PC-3 (cell line): ENCODE measurements at regions not wholly inside any gene's neighbourhood (a gene's known extent, or its start where the extent isn't known, plus 50 kb on each side); places are given as distances from the start of the nearest gene placed in this dataset.

ENCODE experiments used
- CTCF ChIP-seq: fragments of 300-600 bp; sonication (generic); conservative IDR thresholded peaks from 2 replicates; pipeline ENCODE4 v1.5.1; 2017; ENCODE audit warnings: antibody characterized with exemption, low read depth, mild to moderate bottlenecking, low read length
- EZH2 ChIP-seq: fragments of 300-600 bp; sonication (generic); IDR thresholded peaks from one replicate; pipeline ENCODE4 v1.6.1; 2017; ENCODE audit warnings: antibody characterized with exemption, mild to moderate bottlenecking, low read length; ENCODE audit not compliant: unreplicated experiment
- EZH2phosphoT487 ChIP-seq: fragments of 300-600 bp; sonication (generic); IDR thresholded peaks from 2 replicates; pipeline ENCODE4 v1.6.1; 2018; ENCODE audit warnings: mild to moderate bottlenecking, antibody characterized with exemption, low read length, borderline replicate concordance

DNA sequence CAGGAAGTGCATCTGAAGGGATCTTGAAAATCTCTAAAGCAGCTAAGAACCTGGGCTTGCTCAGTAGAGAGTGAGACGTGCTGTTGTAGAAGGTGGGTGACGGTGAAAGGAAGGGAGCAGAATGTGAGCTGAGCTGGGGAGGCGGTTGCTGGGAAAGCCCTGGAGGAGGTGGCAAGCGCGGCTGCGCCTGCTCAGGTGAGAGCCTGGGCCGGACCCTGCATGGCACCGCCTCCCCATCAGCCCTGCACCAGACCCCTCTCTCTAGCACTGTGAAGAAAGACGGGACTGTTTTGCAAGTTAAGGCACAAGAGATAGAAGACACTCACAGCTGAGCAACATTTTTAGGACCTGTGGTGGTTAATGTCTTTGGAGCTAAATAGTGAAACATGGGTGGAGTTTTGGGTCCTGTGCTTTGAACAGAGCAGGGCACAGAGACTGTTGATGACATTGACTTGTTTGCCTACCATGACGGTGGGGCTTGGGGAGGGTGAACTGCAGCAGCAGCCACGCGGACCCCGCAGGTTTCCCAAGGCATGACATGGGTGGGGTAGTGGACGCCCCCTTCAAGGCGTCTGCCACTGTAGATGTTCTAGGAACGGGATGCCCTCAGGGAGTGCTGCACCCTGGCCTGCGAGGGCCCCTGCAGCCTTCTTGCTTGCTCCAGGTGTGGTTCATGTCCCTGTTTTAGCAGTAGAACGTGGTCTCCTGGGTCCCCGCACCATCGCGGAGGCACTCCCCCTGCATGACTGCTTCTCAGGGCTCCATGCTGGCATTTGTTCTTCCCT lies 245.3 kb downstream of the TSN start:
- TF ChIP-seq CTCF (no peak), EZH2 (no peak), EZH2phosphoT487 (no peak)
